Panc1 (cell line): ENCODE measurements at regions not wholly inside any gene's neighbourhood (a gene's known extent, or its start where the extent isn't known, plus 50 kb on each side); places are given as distances from the start of the nearest gene placed in this dataset.

Source experiments
- POLR2AphosphoS5 ChIP-seq: IDR thresholded peaks from 2 replicates; pipeline ENCODE4 v1.6.1; 2012; ENCODE audit warnings: mild to moderate bottlenecking, low read depth, low read length, moderate library complexity
- SIN3A ChIP-seq: IDR thresholded peaks from 2 replicates; pipeline ENCODE4 v1.6.1; 2012; ENCODE audit warnings: low read depth, mild to moderate bottlenecking, low read length, moderate library complexity, borderline replicate concordance; ENCODE audit not compliant: insufficient read depth
- TCF7L2 ChIP-seq: IDR thresholded peaks from 2 replicates; pipeline ENCODE4 v1.6.1; 2011; ENCODE audit warnings: mild to moderate bottlenecking, low read depth, low read length, inconsistent platforms
- TF ChIP-seq, protein P1 (sequence below): fragments of 450-650 bp; IDR thresholded peaks from 2 replicates; pipeline ENCODE4 v1.5.1; 2017; ENCODE audit warnings: mild to moderate bottlenecking

GRCh38 chr15:38128341-38128781, 124.3 kb upstream of the SPRED1 start:
- TF ChIP-seq, protein P1, sequence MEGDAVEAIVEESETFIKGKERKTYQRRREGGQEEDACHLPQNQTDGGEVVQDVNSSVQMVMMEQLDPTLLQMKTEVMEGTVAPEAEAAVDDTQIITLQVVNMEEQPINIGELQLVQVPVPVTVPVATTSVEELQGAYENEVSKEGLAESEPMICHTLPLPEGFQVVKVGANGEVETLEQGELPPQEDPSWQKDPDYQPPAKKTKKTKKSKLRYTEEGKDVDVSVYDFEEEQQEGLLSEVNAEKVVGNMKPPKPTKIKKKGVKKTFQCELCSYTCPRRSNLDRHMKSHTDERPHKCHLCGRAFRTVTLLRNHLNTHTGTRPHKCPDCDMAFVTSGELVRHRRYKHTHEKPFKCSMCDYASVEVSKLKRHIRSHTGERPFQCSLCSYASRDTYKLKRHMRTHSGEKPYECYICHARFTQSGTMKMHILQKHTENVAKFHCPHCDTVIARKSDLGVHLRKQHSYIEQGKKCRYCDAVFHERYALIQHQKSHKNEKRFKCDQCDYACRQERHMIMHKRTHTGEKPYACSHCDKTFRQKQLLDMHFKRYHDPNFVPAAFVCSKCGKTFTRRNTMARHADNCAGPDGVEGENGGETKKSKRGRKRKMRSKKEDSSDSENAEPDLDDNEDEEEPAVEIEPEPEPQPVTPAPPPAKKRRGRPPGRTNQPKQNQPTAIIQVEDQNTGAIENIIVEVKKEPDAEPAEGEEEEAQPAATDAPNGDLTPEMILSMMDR = no peak
- TF ChIP-seq POLR2AphosphoS5 (no peak), SIN3A (no peak), TCF7L2 (no peak)
